ENCODE measurements at regions not wholly inside any gene's neighbourhood (a gene's known extent, or its start where the extent isn't known, plus 50 kb on each side); places are given as distances from the start of the nearest gene placed in this dataset.

- TF ChIP-seq BACH2 (CRISPR knock-in tag; IDR thresholded peaks at IDR 0.05; ENCODE audit: borderline replicate concordance) = no peak
- TF ChIP-seq CSDC2 (CRISPR knock-in tag; IDR thresholded peaks at IDR 0.05) = no peak
- no peak for TF ChIP-seq RARB (CRISPR knock-in tag; IDR thresholded peaks at IDR 0.05)
- TF ChIP-seq SNAI2 (CRISPR knock-in tag; IDR thresholded peaks at IDR 0.05) = no peak
- no peak for TF ChIP-seq TSHZ2 (CRISPR knock-in tag; IDR thresholded peaks at IDR 0.05)
- TF ChIP-seq ZNF8 (CRISPR knock-in tag; IDR thresholded peaks at IDR 0.05) = no peak
- TF ChIP-seq, protein P1, sequence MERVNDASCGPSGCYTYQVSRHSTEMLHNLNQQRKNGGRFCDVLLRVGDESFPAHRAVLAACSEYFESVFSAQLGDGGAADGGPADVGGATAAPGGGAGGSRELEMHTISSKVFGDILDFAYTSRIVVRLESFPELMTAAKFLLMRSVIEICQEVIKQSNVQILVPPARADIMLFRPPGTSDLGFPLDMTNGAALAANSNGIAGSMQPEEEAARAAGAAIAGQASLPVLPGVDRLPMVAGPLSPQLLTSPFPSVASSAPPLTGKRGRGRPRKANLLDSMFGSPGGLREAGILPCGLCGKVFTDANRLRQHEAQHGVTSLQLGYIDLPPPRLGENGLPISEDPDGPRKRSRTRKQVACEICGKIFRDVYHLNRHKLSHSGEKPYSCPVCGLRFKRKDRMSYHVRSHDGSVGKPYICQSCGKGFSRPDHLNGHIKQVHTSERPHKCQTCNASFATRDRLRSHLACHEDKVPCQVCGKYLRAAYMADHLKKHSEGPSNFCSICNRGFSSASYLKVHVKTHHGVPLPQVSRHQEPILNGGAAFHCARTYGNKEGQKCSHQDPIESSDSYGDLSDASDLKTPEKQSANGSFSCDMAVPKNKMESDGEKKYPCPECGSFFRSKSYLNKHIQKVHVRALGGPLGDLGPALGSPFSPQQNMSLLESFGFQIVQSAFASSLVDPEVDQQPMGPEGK (CRISPR knock-in tag; IDR thresholded peaks at IDR 0.05; ENCODE audit: borderline replicate concordance) = no peak
- TF ChIP-seq TOX (CRISPR knock-in tag; IDR thresholded peaks at IDR 0.05; ENCODE audit: borderline replicate concordance) = no peak
- no peak for TF ChIP-seq ZFP30 (CRISPR knock-in tag; IDR thresholded peaks at IDR 0.05)
- no peak for TF ChIP-seq ZFP3 (CRISPR knock-in tag; IDR thresholded peaks at IDR 0.05)
- no peak for TF ChIP-seq ZC3H10 (CRISPR knock-in tag; IDR thresholded peaks at IDR 0.05)
Measured at GRCh38 chr2:60353863-60354262, 199.6 kb downstream of the BCL11A start.
